Upper lobe of left lung (tissue), 4 donors: ENCODE measurements at regions not wholly inside any gene's neighbourhood (a gene's known extent, or its start where the extent isn't known, plus 50 kb on each side); places are given as distances from the start of the nearest gene placed in this dataset.

Experiments used
- CTCF ChIP-seq, 6 experiments: fragments of 450-650 bp in 4 of 6; fragments of 200-600 bp in 2 of 6; sonication (generic) in 2 of 6; IDR thresholded peaks; one replicate each; pipeline ENCODE4 v1.5.1; 2016 to 2019; ENCODE audit warnings: antibody characterized with exemption in 6 of 6
- POLR2AphosphoS5 ChIP-seq, 2 donors: sonication (generic); formaldehyde crosslinking; IDR thresholded peaks; one replicate each; pipeline ENCODE4 v1.5.1; 2017; ENCODE audit warnings: antibody characterized with exemption in 2 of 2

DNA sequence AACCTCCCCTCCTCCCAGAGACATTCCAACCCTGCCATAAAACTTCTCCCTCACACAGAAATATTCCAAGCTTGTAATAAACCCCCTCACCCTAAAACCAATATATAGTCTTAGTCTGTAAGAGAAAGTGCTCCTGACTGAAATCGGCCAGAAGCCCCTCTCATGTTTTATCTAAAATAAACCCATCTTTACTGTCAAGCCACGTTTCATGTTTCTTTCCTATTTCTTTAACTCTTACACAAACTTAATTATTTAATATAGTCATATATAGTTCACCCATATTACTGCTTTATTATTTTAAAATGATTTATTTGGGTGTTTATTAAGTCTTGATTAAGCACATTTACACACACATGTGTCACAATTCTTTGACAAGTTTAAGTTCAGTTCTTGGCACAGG is 191.3 kb upstream of the AADAT start:
- TF ChIP-seq CTCF (IDR thresholded peaks at IDR 0.05), result no peak
- TF ChIP-seq POLR2AphosphoS5 (IDR thresholded peaks at IDR 0.05), result no peak
